CD4-positive, alpha-beta T cell treated with Interleukin-10 for 1 hour (primary cell): ENCODE measurements at regions not wholly inside any gene's neighbourhood (a gene's known extent, or its start where the extent isn't known, plus 50 kb on each side); places are given as distances from the start of the nearest gene placed in this dataset.

Experiments
- DNase-seq: peaks from one replicate; pipeline ENCODE4 v3.0.0-alpha.2; 2020

DNA sequence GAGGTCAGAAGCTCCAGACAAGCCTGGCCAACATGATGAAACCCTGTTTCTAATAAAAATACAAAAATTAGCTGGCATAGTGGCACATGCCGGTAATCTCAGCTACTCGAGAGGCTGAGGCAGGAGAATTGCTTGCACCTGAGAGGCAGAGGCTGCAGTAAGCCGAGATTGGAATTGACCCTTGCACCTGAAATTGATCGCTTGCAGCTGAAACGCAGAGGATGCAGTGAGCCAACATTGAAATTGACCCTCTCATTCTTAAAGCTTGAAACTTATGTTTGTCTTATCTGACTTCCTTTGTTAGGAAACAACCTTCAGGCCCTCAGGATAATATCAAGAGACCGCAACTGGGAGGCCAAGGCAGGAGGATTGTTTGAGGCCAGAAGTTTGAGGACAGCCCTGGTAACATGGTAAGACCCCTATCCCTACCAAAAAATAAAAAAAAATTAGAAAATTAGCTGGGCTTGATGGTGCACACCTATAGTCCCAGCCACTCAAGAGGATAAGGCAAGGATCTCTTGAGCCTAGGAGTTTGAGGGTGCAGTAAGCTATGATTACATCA is 376.6 kb upstream of the XYLT1 start:
- DNase-seq = no peak

DNA sequence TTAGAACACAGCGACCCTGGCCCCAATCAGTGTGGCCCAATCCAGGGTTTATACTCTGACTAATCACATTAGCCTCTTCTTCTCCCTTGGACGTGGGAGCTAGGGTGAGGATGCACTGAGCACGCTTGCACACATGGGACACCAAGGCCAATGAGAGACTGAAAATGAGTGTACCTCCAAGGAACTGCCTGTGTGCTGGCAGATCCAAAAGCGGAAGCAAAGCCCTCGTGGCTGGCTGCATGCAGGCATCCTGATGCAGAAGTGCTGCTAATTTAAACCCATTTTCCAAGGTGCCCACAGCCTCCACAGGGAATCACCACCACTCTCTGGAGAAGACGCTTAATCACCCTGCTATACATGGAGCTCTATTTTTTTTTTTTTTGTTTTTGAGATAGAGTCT is 375.3 kb upstream of the XYLT1 start:
- no peak for DNase-seq

DNA sequence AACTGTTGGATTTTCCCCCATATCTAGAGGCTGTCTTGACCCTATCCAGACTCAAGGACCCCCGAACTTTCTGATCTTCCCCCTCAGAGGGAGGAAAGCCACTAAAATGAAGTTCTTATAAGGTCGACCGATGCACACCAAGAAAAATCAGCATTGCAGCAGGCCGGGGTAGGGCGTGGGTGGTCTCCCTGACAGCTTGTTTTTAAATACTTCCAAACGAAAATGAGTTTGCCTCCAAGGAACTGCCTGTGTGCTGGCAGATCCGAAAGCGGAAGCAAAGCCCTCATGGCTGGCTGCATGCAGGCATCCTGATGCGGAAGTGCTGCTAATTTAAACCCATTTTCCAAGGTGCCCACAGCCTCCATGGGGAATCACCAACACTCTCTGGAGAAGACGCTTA is 374.3 kb upstream of the XYLT1 start:
- no peak for DNase-seq

DNA sequence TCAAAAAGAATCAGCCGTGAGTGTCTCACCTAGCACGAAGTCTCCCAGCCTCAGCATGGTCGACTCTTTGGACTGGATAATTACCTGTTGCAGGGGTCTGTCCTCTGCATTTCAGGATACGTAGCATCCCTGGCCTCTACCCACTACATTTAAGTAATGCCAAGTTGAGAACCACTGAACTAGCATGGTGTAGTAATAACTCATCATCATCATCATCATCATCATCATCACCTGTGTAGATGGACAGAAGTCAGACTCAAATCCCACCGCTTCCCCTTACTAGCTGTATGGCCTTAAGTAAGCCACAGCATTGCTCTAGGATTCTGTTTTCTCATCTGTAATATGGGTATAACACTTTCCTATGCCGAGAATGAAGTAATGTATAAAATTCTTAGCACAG is 373.1 kb upstream of the XYLT1 start:
- no peak for DNase-seq

DNA sequence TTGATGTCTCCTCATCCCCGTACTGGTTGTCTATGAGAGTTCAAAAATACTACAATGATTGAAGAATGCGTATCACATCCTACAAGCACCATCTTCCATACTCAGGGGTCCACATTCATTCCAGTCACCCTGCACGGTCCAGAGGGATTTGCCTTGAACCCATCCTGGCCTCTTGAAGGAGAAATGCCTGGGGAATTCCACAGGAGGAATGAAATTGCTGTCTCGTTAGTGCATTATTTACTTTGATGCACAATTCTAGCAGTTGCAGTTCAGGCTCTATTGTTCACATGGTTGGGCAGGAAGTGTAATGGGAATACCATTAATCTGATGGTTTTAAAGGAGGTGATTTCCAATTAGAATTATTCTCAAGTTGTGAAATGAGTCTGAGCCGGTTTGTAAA is 369.1 kb upstream of the XYLT1 start:
- no peak for DNase-seq

DNA sequence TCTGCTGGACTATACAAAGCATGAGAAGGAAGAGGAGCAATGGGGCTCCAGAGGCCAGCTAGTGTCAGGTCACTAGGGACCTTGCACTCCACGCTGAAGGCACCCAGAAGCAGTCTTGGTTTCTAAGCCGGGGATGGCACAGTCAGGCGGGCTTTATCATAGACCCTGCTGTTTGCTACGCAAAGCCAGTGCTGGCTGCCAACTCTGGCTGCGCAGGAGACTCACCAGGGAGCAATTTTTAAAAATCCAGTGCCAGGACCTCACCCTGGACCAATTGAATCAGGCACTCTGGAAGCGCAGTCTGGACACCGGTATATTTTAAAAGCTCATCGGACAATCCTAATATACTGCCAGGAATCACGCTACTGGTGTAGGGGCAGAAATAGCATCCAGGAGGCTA is 368.5 kb upstream of the XYLT1 start:
- DNase-seq = no peak

DNA sequence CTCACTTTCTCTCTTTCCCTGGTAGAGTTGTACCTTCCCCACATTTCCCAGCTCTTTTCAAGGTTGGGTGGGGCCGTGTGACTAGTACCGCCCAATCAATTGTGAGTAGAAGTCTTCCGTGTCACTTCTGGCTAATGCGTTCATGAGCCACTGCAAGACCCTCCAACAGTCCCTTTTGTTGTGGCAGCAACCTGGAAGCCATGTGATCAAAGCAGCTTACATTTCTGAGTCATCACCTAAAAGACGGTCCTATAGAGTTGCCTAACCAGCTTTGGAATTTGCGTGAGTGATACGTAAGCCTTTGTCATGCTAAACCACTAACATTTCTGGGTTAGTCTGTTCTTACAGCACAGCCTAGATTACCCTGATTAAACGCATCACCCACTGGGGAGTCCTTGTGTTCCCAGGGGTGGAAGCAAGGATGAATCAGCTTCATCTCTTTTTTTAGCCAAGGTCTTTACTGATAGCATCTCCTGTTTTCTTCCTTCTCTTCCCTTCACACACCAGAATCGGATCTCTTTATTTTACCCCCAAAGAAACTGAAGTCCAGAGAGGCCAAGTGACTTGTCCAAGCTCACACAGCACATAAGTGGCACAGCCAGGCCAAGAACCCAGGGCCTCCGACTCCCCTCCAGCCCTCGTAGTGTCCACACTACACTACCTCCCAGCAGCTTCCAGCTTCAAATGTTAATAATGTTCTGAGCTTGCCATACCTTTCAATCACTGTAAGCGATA is 366.3 kb upstream of the XYLT1 start:
- DNase-seq = no peak

DNA sequence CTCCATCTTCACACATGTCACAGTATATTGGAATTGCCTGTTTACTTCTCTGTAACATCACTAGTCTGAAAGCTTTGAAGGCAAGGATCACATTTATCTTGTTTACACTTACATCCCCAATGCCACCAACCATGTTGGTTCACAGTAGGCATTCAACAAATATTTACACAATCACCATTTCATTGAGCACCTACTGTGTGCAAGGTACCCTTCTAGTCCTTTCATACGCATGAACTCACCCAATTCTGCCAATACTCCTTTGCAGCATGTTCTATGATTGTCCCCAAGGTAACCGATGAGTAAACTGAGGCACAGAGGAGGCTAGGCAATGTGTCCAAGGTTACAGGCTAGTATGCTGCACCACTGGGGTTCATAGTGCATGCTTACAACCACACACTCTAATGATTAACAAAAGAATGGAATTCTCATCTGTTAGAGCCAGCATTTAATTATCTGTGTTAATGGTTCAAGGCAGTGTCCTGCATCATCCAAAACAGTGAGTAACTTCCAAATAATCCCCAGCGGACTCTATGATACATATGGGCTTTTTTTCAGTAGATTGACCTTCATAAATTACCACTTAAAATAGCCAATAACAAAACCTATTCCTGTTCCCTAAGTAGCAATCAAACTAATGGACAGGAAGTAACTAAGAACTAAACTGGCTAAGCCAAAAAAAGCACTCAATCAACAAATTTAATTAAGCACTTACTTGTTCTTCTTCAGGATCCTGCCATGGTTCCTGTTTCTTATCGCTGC is 364.5 kb upstream of the XYLT1 start:
- no peak for DNase-seq

DNA sequence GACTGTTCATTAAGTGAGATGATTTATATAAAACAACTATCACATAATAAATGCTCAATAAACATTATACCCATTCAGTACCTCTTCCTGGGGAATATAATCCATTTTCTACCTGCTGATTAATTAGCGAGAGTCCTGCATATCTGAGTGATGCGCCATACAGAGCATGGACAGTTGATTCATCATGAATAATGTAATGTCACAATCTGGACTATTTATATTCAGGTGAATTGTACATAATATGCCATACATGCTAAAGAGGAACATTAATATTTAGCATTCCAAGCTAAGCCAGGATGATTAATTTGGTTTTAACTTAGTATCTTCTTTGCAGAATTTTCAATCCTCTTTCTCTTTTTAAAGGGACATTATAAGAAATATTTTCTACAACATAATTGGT is 362.0 kb upstream of the XYLT1 start:
- DNase-seq = no peak

DNA sequence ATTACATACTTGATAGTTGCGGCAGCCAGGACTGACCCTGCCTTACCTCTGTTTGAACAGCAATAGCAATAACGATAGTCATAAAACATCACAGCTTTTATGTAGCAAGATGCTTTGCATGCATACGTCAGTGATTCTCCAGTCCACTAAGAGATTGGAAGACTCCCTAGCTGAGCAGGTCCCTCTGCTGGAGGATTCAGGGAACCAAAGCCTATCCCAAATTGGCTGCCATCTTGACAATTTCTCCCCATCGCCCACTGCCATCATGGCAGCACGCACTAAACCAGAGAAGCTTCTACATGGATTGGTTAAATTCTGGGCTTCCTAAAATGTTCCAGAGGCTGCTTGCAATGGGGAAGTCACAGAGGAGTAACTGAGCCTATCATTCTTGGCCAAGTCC is 360.6 kb upstream of the XYLT1 start:
- DNase-seq = no peak

DNA sequence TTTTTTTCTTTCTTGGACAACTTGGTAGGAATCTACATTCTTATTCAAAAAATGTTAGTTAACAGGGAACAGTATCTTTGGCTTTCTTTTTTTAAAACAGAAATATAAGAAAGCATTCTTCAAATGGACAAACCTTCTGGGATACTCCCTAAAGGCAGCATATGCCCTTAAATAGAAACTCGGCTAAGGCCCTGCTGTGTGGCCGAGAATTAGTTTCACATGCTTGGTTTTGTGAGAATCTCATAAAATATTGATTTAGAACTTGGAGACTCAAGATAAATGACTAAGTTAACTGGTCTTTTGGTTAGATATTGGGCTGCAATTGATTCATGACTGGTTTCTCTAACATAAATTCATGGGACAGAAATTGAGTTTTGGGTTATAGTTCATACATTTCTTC is 359.9 kb upstream of the XYLT1 start:
- DNase-seq = no peak

DNA sequence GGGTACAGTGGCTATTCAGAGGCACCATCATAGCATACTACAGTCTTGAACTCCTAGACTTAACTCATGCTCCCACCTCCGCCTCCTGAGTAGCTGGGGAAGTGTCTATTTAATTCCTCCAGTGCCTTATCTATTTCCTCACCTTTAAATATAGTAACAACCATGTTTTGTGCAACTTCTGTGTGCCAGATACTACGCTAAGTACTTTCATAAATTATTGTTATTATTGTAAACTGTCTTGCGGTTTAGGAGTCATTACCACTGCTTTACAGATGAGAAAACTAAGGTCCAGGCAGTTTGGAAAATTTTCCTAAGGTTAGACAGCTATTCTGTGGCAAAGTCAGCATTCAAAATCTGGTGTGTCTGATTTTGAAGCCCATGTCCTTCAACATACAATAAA is 359.1 kb upstream of the XYLT1 start:
- no peak for DNase-seq

DNA sequence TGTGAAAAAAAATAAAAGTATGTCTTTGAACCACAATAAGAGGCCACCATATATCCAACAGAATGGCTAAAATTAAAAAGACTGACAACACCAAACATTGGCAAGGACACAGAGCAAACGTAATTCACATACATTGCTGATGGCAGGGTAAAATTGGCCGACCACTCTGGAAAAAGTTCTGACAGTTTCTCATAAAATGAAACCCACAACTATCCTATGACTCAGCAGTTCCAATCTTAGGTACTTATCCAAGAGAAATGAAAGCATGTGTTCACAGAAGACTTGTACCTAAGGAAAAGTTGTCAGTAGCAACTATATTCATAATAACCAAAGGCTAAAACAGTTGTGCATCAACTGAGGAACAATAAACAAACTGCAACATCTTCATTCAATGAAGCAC is 357.3 kb upstream of the XYLT1 start:
- DNase-seq = no peak

DNA sequence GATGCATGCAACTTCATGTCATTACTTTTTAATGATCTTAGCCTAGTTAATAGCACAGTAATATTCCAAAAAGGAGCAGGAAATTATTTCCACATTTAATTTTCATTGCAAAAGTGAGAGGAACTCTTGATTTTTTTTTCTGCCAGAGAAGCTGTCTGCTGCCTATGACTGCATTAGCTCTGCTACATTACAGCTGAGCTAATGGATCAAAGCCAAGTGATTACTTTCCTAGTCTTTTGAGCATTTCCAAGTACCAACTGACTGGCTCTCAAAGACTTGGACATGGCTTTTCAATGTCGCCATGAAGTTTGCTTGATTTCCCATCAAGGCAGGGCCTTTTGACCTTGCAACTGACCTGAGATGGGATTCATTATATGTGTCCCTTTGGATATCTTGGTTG is 356.6 kb upstream of the XYLT1 start:
- DNase-seq = no peak

DNA sequence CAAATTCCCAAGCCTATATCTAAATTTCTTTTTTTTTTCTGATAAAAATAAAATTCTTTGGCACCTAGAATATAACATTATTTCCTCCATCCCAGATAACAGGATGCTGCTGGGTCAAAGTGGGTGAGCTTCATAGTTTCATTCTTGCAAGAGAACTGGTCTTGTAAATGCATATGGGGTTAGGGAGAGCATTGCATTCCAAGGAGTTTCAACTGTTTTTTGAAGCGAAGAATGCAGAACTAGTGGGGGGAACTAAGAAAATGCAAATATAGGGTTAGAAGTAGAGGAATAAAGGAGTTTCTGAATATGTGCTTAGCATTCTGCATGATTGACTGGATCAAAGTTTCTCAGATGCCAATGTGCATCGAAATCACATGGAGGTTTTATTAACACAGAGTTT is 347.2 kb upstream of the XYLT1 start:
- DNase-seq = no peak

DNA sequence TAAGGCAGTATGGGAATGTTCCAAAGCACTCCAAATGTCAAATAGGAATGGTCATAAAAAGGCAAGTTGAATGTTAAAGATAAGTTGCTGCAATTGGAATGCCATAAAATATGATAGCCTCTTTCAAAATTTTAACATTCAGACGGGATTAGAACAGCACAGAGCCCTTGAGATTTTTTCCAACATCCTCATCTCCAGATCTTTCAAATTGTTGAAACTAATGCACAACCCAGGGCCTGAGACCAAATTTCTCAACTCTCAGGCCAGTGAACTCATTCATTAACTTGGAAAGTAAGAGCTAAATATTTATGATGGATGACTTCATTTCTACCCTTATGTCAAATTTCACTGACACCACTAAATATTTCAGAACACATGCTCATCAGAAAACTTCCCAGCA is 346.5 kb upstream of the XYLT1 start:
- no peak for DNase-seq

DNA sequence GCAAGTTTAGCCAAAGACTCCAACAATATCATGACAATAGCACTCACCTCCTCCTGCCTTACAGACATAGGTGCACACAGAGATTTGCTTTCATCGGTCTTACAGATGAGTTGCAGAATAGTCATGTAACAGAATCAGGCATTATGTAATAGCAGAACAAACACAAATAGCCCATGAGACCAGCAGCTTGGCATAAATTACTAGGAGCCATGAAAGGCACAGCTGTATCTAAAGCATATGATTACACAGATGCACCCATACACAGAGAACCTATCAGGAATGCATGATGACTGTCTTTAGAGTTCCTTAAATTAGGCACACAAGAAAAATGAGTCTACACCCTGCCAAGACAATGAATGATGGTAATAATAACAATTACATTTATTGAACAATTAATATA is 342.0 kb upstream of the XYLT1 start:
- DNase-seq = no peak

DNA sequence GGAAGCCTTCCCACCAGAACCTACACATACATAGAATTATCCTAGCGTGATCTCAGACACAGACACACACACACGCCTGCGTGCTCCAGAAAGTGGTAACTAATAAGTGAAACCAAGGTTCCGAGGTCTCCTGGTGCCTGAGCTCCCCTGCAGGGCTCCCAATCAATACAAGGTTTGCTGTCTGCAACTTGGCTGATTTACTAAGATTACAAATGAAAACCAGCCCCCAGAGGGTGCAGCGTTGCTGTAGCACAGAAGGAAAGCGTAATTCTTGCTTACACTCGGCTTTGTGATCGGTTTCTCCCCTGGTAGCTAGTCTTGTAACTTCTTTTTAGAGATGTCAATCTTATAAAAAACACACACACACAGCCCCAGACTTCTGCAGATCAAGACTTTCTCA is 334.1 kb upstream of the XYLT1 start:
- no peak for DNase-seq

DNA sequence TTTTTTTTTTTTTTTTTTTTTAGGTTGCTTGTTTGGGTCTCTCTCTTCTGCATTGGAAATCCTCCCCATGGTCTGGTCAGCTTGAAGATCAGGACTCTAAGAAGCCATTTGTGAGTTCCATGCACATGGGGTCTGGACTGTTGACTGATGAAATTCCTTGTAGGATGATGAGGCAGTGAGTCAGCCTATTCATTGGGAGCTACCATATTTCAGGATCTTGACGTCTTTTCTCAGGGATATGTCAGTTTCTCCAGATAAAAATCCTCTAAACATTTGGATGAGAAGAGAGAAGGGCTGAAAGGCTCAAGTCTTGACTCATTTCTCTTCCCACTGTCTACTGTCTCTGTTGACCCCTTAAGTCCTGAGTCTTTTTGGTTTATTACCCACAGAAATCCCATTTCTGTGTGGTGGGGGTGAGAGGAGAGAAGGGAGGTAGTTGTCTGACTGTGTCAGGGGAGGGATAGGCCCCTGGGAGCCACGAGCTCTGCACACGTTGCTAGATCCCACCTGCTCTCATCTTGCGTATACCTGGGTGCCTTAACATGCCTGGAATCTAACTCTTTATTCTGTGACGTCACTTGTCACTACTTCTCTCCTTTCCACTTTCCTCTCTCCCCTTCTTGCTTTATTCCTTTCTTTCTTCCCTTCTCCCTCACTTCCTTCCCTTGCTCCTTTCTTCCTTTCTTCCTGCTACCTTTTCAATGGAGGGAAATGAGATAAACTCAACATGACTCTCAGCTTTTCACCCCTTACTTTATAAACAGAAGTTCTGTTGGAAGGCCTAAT is 333.1 kb upstream of the XYLT1 start:
- no peak for DNase-seq

DNA sequence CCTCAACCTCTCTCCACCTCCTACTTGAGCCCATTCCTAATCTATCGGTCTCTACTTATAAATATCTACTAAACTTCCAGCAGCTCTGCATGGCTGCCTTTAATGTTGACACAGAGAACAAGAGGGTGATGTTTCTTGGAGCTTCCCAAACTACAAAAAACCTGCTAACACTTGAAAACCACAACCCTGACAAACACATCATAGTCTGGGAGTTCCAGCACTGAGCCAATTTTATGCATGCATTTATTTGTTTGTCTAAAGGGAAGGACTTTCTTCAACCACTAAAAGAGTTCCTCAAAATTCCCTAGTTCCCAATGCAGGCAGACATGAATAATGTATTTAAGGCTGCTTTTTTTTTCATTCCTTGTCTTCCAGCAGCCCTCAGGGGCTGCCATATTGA is 331.8 kb upstream of the XYLT1 start:
- DNase-seq = no peak

DNA sequence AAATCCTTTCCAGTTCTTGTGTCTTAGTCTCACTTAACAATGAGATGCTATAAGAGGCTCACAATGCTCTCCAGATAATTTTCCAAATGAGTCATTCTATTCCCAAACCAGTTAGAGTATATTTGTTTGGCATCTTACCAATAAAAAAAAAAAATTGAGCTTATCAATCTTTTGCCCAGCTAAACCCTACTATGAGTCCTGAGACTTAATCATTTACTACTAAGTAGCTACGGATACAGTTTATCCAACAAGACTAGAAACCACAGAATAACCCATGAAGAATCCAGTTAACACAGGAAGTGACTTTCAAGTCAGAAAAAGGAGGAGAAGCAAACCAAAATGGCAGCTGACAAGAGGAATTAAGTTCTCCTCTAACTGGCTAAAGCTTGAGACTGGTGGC is 330.3 kb upstream of the XYLT1 start:
- DNase-seq = no peak

DNA sequence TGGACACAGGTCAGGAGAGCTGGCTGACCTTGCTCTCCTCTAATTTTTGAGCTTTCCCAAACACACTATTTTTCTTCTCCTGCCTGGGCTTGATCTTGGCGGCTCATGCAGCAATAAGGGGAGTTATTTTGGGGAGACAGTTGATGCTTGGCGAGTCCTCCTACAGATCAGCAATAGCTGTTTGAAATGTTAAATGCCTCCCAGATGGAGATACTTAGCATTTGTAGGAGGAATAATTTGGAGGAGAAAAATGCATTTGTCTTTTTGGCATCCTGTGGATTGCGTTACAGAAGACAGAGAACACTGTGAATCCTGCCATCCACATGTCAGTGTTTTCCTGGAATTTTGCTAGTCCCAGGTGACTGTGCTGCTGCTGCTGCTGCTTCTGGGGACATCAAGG is 328.0 kb upstream of the XYLT1 start:
- DNase-seq = no peak

DNA sequence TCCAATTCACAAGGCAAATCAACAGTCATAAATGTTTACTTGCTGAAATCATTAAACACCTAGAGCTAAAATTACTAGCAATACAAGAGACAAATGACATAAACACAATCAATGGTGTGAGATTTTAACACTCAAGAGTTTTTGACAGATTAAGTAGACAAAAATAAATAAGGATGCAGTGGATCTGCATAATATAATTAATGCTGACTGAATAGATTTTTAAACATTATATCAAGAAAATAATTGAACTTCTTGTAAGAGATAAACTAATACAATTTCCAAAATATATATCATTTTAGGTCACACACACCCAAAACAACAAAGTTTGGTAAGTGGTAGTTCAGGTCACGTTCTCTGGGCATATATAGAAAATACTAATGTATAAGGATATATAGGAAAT is 322.6 kb upstream of the XYLT1 start:
- no peak for DNase-seq

DNA sequence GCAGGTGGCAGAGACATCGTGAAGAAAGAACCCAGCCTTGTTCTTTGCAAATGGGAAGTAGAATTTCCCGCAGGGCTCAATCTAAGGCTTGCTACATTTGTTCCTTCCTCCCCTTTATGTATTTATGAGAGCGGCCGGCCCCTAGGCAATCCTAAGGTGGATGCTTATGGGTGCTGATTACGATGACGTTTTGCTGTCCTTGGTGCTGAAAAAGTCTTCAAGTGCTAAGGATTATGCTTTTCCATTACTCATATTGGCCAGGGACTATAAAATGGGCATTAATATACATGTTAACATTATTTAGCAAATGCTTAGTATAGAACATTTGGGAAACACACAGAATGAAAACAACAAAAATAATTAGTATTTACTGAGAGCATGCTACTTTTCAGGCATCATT is 313.3 kb upstream of the XYLT1 start:
- no peak for DNase-seq
